Eye (tissue), 1 donor: ENCODE measurements at regions not wholly inside any gene's neighbourhood (a gene's known extent, or its start where the extent isn't known, plus 50 kb on each side); places are given as distances from the start of the nearest gene placed in this dataset.

ENCODE experiments used
- DNase-seq: peaks from one replicate; pipeline ENCODE4 v3.0.0-alpha.2; 2015

GRCh38 chr11:92768121-92768840, 201.2 kb upstream of the MTNR1B start:
- DNase-seq = no peak

DNA sequence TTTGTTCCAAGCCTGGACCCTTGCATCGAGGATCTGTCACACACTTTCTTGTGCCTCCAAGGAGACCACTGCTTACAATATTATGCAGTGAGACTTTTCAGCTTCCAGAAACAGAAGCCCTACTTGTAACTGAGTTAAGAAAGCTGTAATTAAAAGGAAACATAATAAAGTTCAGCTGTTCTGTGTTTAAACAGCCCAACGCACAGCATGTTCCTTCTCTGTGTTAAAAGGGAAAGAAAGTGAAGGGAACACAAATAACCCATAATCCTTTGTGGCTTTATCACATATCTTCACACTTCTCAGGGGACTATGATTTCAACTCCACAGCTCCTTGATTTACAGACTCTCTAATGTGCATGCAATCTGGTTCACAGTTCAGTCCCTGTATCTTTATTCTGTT, 200.3 kb upstream of the MTNR1B start:
- no peak for DNase-seq

GRCh38 chr11:92770419-92770818, 199.0 kb upstream of the MTNR1B start:
- DNase-seq = no peak

- DNase-seq = no peak
These were observed 198.5 kb upstream of the MTNR1B start for GRCh38 chr11:92770981-92771380.

DNA sequence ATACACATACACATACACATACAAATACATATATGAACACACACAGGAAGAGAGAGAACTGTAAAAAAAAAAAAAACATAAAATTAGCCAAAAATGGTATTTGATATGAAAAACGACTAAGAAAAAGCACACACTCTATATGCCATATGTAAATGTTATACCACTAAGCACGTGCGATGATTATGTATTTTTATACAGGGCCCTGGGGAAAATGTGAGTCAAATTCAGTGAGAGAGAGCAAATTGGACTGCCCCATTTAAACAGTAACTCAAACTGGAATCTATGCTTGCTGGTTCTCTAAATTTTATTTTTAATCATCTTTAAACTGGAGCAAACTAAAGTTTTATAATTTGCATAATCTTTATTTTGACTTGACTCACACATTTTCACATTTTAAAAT, 197.8 kb upstream of the MTNR1B start:
- DNase-seq = no peak

- DNase-seq = no peak
These were observed 194.3 kb upstream of the MTNR1B start for GRCh38 chr11:92775003-92775676.

DNA sequence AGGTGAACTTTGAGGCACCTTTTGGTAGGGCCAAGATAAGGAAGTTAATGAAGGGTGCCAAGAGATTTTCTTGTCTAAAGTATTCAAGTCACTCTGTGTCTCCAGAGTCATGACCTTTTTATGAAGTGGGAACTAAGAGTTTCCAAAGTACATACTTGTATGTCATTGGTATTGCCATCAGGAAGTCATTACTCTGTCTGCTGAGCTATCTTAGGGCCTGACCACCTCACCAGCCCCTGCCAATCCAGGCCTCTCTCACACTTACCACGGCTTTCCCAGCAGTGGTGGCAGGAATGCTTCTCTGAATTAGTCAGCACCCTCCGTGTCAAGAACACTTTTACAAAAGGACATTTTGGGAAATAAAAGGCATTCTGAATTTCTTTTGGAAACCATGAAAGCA, 192.8 kb upstream of the MTNR1B start:
- DNase-seq = no peak

- DNase-seq = no peak
These were observed 189.7 kb upstream of the MTNR1B start for GRCh38 chr11:92779746-92780145.

DNA sequence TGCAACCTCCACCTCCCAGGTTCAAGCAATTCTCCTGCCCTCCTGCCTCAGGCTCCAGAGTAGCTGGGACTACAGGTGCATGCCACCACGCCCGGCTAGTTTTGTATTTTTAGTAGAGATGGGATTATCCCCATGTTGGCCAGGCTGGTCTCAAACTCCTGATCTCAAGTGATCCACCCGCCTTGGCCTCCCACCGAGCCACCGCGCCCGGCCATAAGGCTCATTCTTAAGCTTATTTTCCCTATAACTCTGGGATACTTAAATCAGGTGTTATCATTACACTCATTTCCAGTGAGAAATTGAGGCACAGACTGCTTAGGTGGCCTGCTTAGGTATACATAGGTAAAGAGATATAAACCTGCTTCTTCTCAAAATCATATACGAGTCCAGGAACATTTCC, 188.3 kb upstream of the MTNR1B start:
- DNase-seq = no peak

DNA sequence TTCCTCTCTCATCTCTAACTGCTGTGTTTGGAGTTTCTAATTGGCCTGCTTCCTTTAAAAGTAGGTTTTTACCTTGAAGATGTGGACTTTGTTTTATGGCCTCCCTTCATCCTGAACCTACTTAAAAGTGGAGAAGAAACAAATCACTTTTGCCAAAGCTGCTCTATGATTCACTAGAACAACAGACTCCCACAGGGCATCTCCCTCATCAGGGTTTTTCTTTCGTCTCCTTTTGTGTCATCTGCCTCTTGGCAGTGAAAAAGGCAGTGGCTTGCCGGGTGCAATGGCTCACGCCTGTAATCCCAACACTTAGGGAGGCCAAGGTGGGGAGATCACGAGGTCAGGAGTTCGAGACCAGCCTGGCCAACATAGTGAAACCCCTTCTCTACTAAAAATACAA, 186.6 kb upstream of the MTNR1B start:
- no peak for DNase-seq

DNA sequence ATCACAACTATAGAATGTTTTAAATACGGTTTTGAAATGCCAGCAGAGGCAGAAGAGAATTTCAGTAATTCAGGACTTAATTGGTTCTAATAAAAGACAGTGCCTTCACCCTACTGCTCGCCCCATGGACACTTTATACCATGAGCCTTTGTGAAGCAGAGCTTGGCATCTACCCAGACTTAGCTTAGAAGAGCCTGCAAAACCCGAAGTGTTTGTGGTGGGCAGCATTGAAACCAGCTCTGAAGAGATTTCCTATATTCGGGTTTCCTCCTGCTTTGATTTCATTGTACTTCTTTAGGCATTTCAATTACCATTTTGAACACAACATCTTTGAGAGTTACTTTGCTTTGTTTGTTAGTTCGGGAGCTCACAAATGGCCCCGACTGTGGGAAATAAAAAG, 185.1 kb upstream of the MTNR1B start:
- DNase-seq = no peak

- DNase-seq = no peak
These were observed 181.8 kb upstream of the MTNR1B start for GRCh38 chr11:92787638-92788037.

DNA sequence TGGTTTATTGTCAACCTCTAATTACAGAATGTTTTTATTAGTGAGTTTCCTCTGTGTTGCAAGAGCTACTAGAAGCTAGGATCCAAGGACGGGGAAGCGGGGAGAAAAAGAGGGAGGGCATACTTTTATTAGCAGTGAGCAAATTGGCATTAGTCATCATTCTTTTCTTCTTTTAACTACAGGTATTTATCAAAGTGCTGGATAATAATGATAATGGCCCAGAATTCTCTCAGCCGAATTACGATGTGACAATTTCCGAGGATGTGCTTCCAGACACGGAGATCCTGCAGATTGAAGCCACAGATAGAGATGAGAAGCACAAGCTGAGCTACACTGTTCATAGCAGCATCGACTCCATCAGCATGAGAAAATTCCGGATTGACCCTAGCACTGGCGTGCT, 179.7 kb upstream of the MTNR1B start:
- DNase-seq = no peak

DNA sequence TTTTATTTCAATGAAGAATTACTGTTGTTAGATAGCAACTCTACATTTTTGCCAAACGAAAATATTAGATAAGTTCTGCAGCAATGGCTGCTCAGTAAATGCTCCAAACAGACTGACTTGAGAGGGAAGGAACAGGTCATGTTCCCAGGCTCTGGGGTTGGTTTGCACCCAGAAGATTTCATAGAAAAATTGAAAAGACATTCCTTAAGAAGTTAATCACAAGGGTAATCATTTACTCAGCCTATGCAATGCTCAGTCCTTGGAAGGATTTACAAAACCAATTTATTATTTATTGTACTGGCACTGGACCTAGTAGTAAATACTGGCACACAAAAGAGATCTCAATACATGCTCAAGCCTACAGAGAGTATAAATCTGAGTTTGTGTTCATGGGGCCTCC, 179.1 kb upstream of the MTNR1B start:
- DNase-seq = no peak

GRCh38 chr11:92790926-92791616, 178.4 kb upstream of the MTNR1B start:
- DNase-seq = no peak

DNA sequence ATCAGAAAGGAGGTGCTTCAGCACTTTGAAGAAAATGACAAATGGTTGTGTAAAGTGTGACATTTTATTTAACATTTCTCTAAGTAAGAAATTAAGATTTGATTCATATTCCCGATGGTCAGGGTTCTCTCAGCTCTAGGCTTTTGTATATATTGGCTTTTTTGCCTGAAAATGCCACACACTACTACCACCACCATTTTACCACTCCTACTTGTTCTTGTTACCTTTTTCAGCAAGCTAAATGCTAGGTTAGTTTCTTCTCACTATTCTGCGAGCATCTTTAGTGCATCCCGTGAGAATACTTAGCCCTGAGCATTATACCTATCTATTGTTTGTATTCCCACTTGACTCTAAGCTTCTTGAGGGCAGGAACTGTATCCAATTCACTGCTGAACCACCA, 177.6 kb upstream of the MTNR1B start:
- no peak for DNase-seq

GRCh38 chr11:92793189-92793588, 176.3 kb upstream of the MTNR1B start:
- no peak for DNase-seq

DNA sequence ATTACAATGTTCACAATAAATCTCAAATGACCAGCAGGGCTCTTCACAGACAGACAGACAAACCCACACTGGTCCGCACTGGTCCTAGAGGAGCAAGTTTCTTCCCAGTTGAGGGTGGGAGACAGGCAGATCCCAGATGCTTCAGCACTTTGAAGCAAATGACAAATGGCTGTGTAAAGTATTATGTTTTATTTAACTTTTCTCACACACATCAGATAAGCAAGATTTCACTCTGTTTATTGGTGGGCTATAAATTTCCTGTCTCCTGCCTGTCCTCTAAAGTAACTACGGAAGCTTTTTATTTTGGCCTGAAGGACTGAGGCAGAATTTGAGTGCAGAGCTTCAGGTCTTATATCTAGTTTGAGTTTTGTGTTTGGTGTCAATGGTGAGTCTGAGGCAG, 174.7 kb upstream of the MTNR1B start:
- DNase-seq = no peak

GRCh38 chr11:92796744-92797143, 172.7 kb upstream of the MTNR1B start:
- DNase-seq = no peak

GRCh38 chr11:92797874-92798273, 171.6 kb upstream of the MTNR1B start:
- no peak for DNase-seq

GRCh38 chr11:92801685-92802084, 167.8 kb upstream of the MTNR1B start:
- DNase-seq = no peak

DNA sequence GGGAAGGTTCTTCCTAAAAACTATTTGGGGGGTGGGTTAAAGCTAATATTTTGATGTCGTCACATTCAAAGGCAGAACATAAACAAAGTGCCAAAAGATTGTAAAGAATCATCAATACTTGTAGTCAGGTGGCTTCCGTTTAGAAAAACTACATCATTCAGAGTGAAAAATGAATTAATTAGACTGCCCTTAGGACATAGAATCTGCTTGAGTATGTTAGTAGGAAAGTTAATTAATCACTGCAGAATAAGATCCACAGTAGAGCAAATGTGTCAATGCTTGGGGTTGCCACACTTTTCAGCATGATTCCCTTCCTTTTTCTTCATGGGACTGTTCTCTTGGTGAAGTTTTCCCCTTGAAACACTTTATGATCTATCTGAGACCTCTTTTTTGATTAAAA, 166.8 kb upstream of the MTNR1B start:
- no peak for DNase-seq

DNA sequence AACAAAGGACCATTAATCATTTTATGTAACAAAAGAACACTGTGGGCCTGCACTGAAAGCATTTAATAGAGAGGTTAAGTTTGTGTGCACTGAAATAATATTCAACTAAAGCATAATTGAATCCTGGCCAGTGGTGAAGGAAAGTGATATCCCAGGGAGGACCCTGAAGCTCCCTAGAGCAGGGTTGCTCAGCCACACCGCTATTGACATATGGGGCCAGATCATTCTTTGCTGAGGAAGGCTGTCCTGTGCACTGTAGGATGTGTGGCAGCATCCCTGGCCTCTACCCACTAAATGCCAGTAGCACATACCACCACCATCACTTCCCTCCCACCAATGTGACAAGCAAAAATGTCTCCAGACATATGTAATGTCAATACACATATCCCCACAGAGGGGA, 166.1 kb upstream of the MTNR1B start:
- DNase-seq = peak; percentile 37

GRCh38 chr11:92804388-92804966, 165.0 kb upstream of the MTNR1B start:
- DNase-seq = peak; percentile 65
